GM21360 (cell line): ENCODE measurements at regions not wholly inside any gene's neighbourhood (a gene's known extent, or its start where the extent isn't known, plus 50 kb on each side); places are given as distances from the start of the nearest gene placed in this dataset.

Source experiments
- ATAC-seq: cut with Tn5 transposase; IDR thresholded peaks from one replicate; pipeline ENCODE4 v1.9.1; 2021; ENCODE audit warnings: mild to moderate bottlenecking, moderate library complexity; ENCODE audit not compliant: unreplicated experiment

GRCh38 chr2:103660947-103661346 lies 899.1 kb downstream of the TMEM182 start:
- no peak for ATAC-seq

- no peak for ATAC-seq
These were observed 902.9 kb downstream of the TMEM182 start for GRCh38 chr2:103664690-103665089.

GRCh38 chr2:103667335-103667884 lies 905.6 kb downstream of the TMEM182 start:
- no peak for ATAC-seq

- ATAC-seq: no peak
These were observed 907.7 kb downstream of the TMEM182 start for GRCh38 chr2:103669531-103669930.
